ENCODE measurements at regions not wholly inside any gene's neighbourhood (a gene's known extent, or its start where the extent isn't known, plus 50 kb on each side); places are given as distances from the start of the nearest gene placed in this dataset.

DNA sequence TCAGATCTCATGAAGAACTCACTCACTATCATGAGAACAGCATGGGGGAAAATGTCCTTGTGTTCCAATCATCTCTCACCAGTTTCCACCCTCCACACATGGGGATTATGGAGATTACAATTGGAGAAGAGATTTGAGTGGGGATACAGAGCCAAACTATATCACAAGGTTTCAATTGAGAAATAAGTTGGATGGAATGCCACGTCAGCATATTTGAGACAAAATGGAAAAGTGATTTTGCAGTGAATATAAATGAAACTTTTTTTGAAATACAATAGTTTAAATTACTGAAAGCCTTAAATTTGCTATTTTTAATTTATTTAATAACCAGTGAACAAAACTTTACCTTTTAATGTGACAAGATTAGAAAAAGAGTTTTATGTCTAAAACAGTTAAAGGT, 494.1 kb downstream of the PRR32 start:
- TF ChIP-seq, protein P1, sequence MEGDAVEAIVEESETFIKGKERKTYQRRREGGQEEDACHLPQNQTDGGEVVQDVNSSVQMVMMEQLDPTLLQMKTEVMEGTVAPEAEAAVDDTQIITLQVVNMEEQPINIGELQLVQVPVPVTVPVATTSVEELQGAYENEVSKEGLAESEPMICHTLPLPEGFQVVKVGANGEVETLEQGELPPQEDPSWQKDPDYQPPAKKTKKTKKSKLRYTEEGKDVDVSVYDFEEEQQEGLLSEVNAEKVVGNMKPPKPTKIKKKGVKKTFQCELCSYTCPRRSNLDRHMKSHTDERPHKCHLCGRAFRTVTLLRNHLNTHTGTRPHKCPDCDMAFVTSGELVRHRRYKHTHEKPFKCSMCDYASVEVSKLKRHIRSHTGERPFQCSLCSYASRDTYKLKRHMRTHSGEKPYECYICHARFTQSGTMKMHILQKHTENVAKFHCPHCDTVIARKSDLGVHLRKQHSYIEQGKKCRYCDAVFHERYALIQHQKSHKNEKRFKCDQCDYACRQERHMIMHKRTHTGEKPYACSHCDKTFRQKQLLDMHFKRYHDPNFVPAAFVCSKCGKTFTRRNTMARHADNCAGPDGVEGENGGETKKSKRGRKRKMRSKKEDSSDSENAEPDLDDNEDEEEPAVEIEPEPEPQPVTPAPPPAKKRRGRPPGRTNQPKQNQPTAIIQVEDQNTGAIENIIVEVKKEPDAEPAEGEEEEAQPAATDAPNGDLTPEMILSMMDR (IDR thresholded peaks at IDR 0.05) = no peak
- TF ChIP-seq POLR2A (IDR thresholded peaks at IDR 0.05) (no peak), EP300 (IDR thresholded peaks at IDR 0.05) (no peak)
